ENCODE measurements at regions not wholly inside any gene's neighbourhood (a gene's known extent, or its start where the extent isn't known, plus 50 kb on each side); places are given as distances from the start of the nearest gene placed in this dataset.

DNA sequence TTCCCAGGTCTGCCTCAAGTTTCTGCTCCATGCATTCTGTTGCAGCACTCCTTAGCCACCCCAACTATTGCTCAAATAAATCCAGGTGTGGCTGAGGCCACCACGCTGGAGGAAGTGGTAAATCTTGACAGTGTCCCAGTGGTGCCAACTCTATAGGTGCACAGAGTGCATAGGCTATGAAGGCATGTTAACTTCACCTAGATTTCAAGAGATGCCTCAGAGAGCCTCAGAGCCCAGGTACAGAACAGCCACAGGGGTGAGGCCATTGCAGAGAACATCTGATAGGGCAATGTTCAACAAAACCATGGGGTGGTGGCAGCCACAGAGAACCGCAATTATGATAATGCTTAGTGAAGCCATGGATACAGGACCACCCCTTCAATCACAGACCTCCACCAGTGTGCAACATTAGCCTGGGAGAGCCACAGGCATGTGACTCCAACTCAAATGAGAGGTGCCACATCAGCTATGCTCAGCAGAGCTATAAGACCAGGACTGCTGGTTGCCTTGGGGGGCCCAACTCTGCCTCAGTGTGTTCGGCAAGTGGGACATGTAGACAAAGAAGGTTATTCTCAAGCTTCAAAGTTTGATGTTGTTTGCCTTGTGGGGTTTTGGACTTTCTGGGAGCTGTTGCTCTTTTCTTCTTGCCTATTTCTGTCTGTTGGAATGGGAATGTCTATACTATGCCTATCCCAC is 468.7 kb downstream of the ANKRD50 start:
- no peak for TF ChIP-seq EZH2 (IDR thresholded peaks at IDR 0.05; ENCODE audit: borderline replicate concordance, low read length)
- TF ChIP-seq, protein P1, sequence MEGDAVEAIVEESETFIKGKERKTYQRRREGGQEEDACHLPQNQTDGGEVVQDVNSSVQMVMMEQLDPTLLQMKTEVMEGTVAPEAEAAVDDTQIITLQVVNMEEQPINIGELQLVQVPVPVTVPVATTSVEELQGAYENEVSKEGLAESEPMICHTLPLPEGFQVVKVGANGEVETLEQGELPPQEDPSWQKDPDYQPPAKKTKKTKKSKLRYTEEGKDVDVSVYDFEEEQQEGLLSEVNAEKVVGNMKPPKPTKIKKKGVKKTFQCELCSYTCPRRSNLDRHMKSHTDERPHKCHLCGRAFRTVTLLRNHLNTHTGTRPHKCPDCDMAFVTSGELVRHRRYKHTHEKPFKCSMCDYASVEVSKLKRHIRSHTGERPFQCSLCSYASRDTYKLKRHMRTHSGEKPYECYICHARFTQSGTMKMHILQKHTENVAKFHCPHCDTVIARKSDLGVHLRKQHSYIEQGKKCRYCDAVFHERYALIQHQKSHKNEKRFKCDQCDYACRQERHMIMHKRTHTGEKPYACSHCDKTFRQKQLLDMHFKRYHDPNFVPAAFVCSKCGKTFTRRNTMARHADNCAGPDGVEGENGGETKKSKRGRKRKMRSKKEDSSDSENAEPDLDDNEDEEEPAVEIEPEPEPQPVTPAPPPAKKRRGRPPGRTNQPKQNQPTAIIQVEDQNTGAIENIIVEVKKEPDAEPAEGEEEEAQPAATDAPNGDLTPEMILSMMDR (IDR thresholded peaks at IDR 0.05; ENCODE audit: low read length): no peak
